ENCODE measurements at regions not wholly inside any gene's neighbourhood (a gene's known extent, or its start where the extent isn't known, plus 50 kb on each side); places are given as distances from the start of the nearest gene placed in this dataset.

DNA sequence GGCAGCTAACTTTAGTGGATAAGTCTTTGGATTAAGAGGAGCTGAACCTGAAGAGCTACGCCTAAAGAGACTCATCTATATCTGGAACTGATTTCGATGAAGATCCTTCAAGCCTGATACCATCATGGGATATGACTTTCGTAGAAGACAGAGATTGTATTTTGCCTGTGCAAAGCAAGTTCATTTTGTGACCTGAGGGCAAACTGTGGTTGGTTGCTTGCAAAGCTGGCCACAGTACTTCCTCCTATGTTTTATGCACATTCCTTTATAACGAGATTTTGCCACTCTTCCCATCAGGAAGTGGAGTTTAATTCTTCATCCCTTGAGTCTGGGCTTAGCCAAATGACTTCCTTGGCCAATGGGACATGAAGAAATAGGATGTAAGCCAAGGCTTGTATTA, 519.3 kb upstream of the NR3C2 start:
- H3K4me3 ChIP-seq (ENCODE audit: low read depth, low read length), result no peak overlapping the region
- TF ChIP-seq CTCF (IDR thresholded peaks at IDR 0.05; ENCODE audit: low read depth, low read length, missing control alignments), result no peak
- DNase-seq (ENCODE audit: low read depth), result no peak

- no peak overlapping the region for H3K4me3 ChIP-seq (ENCODE audit: low read depth, low read length)
- DNase-seq (ENCODE audit: low read depth), result no peak
- no peak for TF ChIP-seq CTCF (IDR thresholded peaks at IDR 0.05; ENCODE audit: low read depth, low read length, missing control alignments)
Measured at GRCh38 chr4:148958317-148958716, 516.1 kb upstream of the NR3C2 start.

DNA sequence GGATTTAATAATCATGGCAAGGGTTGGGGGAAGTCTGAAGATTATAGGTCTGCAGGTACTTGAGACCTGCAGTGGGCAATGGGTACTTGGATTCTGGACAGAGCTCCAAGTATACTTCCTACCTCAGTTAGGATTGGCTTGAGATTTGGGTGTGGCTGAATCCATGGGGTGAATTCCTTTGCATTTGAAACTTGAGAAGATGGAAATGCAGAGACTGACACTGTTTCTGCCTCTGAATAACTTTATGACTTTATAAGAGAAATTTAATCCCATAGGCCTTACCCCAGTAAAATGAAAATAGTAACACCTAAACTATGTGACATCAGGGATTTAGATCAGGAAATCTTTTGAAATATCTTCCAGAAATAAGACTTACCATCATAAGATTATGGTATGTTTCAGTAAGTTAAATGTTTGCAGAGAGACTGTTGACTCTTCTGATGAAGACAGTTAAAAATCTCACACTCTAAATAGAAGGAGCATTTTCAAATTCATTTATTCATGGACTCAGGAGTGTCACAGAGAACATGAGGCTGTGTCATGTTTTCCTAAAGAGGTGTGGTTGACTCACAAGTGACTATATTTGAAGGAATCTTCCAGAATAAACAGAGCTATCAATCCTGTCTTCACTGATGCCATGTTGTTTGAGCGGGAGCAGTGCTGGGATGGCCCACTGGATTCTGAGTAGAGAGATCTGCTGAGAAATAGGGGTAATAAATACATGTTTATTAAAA, 513.5 kb upstream of the NR3C2 start:
- no peak for DNase-seq (ENCODE audit: low read depth)
- H3K4me3 ChIP-seq (ENCODE audit: low read depth, low read length), result no peak overlapping the region
- no peak for TF ChIP-seq CTCF (IDR thresholded peaks at IDR 0.05; ENCODE audit: low read depth, low read length, missing control alignments)

DNA sequence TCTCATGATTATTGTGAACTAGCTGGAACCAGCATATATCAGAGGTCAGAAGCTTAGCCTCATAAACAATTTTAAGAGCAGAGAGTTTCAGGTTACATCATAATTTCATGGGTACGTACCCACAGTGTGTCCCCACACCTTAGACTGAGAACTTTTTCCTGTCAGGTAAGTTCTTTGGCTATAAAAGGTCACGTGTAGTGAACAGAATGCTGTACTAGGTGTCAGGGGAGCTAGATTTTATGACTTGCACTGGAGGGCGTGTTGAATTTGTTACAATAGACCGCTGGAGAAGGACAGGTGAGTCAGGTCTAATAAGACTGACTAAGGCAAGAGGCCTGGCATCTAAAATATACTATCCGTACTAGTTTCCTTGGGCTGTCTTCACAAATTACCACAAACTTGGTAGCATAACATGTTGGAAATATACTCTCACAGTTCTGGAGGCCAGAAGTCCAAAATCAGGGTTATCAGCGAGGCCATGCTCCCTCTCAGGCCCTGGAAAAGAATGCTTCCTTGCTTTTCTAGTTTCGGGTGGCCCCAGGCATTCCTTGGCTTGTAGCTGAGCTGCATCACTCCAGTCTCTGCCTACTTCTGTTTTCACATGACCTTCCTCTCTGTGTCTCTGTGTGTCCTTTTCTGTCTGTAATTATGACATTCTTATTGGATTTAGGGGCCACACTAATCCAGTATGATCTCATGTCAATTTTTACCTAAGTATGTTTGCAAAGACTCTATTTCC, 512.0 kb upstream of the NR3C2 start:
- TF ChIP-seq CTCF (IDR thresholded peaks at IDR 0.05; ENCODE audit: low read depth, low read length, missing control alignments), result no peak
- no peak overlapping the region for H3K4me3 ChIP-seq (ENCODE audit: low read depth, low read length)
- no peak for DNase-seq (ENCODE audit: low read depth)

DNA sequence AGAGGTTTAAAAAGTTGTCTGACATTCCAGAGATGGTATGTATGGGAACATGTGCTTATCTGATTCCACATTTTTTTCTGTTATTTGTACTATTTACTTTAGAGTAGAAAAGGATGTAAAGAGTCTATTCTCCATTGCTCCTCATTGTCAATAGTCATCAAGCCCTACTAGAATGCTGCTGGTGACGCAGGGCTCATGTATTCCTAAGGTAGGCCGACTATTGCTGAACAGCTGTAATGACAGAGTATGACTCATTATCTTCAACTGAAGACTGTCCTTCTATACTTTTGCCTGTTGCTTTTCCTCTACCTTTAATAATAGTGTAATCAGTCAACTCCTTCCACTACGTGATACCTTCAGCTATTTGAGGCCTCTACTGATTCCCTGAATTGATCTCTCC, 509.1 kb upstream of the NR3C2 start:
- TF ChIP-seq CTCF (IDR thresholded peaks at IDR 0.05; ENCODE audit: low read depth, low read length, missing control alignments), result no peak
- no peak overlapping the region for H3K4me3 ChIP-seq (ENCODE audit: low read depth, low read length)
- no peak for DNase-seq (ENCODE audit: low read depth)

GRCh38 chr4:148946271-148946670, 504.1 kb upstream of the NR3C2 start:
- no peak overlapping the region for H3K4me3 ChIP-seq (ENCODE audit: low read depth, low read length)
- DNase-seq (ENCODE audit: low read depth), result no peak
- no peak for TF ChIP-seq CTCF (IDR thresholded peaks at IDR 0.05; ENCODE audit: low read depth, low read length, missing control alignments)
